HG03039 (cell line): ENCODE measurements at regions not wholly inside any gene's neighbourhood (a gene's known extent, or its start where the extent isn't known, plus 50 kb on each side); places are given as distances from the start of the nearest gene placed in this dataset.
"Not testable (repeated sequence)": the region's sequence is repeated elsewhere in the genome, so short reads cannot be mapped to it uniquely, and the experiment has no call there.

ENCODE experiments used
- ATAC-seq: cut with Tn5 transposase; IDR thresholded peaks from one replicate; pipeline ENCODE4 v1.9.1; 2021; ENCODE audit warnings: mild to moderate bottlenecking, moderate library complexity; ENCODE audit not compliant: unreplicated experiment

- no peak for ATAC-seq
These were observed 276.5 kb downstream of the NUAK1 start for GRCh38 chr12:105862163-105862821.

DNA sequence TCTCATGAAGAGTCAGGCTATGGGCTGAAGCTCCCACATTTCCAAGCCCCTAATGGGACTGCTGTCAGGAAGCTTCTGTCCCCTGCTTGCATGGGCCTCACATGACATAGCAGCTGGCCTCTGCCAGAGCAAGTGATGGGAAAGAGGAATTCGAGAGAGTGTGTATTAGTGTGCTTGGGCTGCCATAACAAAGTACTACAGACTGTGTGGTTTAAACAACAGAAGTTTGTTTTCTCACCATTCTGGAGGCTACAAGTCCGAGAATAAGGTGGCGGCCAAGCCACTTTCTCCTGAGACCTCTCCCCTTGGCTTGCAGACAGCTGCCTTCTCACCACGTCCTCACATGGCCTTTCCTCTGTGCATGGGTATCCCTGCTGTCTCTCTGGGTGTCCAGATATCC, 274.4 kb downstream of the NUAK1 start:
- no peak for ATAC-seq

GRCh38 chr12:105864901-105865300, 273.9 kb downstream of the NUAK1 start:
- no peak for ATAC-seq

DNA sequence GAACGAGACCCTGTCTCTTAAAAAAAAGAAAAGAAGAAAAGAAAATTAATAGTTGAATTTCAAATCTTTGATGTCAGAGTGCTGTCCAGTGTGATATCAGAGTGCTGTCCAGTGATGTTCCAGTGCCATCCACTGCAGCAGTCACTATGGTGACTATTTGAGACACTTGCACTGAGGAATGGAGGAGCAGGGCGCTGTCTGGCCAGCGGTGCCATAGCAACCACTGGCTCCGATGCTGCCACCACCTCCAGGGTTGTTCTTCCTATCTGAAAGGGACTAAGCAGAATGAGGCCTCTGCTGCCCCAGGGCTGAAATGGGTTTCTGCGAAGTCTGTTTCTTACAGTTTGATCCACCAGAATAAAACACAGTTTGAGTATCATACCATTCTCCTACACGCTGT, 272.9 kb downstream of the NUAK1 start:
- ATAC-seq: no peak

DNA sequence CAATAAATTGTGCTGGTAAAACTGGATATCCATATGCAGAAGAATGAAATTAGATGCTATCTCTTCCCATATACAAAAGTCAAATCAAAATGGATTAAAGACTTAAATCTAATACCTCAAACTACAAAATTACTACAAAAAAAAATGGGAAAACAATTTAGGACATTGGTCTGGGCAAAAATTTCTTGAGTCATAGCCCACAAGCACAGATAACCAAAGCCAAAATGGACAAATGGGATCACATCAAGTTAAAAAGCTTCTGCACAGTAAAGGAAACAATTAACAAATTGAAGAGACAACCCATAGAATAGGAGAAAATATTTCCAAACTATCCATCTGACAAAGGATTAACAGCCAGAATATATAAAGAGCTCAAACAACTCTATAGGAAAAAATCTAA, 264.6 kb downstream of the NUAK1 start:
- no peak for ATAC-seq

GRCh38 chr12:105876396-105876927, 262.3 kb downstream of the NUAK1 start:
- ATAC-seq: no peak

GRCh38 chr12:105878964-105879363, 259.8 kb downstream of the NUAK1 start:
- ATAC-seq: no peak

GRCh38 chr12:105880824-105881388, 257.8 kb downstream of the NUAK1 start:
- ATAC-seq: no peak

- no peak for ATAC-seq
These were observed 256.4 kb downstream of the NUAK1 start for GRCh38 chr12:105882404-105882803.

DNA sequence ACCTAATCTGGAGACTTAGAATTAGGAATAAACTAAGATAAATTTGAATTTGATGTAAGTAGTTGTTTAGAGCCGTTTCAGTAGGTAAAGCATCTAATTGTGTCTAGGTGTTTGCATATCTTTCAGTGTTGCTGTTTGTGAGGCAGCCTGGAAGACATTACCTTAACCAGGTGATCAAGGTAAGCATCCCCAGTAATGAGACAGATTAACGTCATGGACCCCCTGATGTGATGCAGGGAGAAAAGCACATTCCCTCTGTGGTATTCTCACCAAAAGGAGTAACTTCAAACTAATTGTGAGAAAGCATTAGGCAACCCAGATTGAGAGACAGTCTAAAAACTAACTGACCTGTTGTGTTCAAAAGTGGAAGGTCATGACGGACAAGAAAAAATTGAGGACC, 251.6 kb downstream of the NUAK1 start:
- no peak for ATAC-seq

GRCh38 chr12:105888696-105889095, 250.1 kb downstream of the NUAK1 start:
- no peak for ATAC-seq

GRCh38 chr12:105892362-105892910, 246.3 kb downstream of the NUAK1 start:
- ATAC-seq: no peak

DNA sequence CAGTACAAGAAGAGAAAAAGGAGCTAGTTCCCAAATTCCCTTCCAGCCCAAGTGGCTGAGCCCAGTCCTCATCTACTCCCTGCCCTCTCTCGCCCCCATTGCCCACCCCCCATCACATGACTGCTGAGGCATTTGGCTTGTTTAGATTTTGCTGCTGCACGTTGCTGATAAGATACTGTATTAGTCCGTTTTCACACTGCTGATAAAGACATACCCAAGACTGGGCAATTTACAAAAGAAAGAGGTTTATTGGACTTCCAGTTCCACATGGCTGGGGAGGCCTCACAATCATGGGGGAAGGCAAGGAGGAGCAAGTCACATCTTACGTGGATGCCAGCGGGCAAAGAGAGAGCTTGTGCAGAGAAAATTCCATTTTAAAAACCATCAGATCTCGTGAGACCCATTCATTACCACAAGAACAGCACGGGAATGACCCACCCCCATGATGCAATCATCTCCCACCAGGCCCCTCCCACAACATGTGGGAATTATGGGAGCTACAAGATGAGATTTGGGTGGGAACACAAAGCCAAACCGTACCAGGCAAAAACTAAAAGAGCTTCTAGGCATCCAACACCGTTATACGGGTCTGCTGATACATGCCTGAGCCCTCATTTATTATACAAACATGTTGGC, 243.4 kb downstream of the NUAK1 start:
- ATAC-seq: not testable (repeated sequence)

- ATAC-seq: no peak
These were observed 241.4 kb downstream of the NUAK1 start for GRCh38 chr12:105897311-105897725.

DNA sequence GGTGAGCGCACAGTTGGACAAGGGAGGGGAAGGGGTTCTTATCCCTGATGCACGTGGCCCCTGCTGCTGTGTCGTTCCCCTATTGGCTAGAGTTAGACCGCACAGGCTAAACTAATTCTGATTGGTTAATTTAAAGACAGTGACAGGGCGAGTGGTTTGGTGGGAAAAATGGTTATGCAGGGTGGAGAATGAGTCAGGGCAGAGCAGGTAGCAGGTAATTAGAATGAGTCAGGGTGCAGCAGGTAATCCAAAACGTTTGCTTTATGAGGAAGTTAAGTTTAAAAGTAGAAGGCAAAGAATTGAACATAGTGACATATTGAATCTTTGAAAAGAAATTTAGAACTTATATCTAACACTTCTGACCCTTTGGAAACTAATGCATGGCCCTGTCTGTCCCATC, 240.5 kb downstream of the NUAK1 start:
- not testable (repeated sequence) for ATAC-seq

DNA sequence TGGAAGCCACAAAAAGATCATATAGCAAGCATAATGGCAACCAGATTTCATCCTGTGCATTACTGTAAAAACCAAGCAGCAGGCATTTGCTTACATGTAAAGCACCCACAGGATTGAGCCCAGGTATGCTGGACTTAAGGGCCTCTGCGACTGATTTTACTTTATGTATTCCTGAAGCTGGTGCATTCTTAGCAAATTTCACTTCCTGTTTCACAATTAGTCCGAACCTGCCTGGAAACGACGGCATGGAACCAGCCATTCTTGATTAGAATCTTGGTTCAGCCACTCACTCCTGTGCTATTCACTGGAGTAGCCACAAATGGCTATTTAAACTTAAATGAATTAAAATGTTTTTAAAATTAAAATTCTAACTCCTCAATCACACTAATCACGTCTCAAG, 239.2 kb downstream of the NUAK1 start:
- ATAC-seq: no peak

DNA sequence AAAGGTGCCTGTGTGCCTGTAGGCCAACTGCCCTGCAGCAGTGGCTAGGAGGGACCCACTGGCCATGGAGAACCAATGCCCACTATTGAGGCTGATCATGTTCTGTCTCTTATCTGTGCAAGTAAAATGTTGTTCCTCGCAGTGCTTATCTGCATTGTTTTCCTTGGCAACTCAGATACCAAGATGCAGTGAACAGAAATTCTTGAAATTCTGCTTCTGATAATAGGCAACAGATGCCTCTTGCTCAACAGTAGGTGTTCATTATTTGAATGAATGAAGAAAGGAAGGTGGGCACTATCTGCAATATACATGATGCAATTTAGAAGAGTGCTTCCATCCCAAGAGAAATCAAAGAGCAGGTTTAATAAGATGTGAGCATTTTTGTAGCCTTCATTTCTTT, 232.2 kb downstream of the NUAK1 start:
- ATAC-seq: no peak

- no peak for ATAC-seq
These were observed 230.8 kb downstream of the NUAK1 start for GRCh38 chr12:105907982-105908381.

GRCh38 chr12:105910030-105910429, 228.7 kb downstream of the NUAK1 start:
- ATAC-seq: no peak

DNA sequence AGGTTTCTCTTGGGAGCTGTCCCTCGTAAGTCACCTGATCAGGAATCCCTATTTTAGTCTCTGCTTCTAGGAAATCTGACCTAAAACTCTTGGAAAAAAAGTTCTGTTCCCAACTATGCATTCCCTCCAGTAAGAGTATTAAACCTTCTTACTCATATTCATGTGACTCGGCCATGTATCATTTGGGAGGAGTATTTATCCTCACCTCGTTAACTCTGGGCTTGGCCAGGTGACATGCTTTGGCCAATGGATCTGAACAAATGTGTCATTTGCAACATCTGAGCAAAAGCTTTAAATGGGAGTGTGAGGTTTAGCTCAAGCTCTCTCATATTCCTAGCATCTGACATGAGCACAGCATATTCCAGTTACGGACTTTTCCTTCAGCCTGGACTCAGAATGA, 226.8 kb downstream of the NUAK1 start:
- no peak for ATAC-seq

DNA sequence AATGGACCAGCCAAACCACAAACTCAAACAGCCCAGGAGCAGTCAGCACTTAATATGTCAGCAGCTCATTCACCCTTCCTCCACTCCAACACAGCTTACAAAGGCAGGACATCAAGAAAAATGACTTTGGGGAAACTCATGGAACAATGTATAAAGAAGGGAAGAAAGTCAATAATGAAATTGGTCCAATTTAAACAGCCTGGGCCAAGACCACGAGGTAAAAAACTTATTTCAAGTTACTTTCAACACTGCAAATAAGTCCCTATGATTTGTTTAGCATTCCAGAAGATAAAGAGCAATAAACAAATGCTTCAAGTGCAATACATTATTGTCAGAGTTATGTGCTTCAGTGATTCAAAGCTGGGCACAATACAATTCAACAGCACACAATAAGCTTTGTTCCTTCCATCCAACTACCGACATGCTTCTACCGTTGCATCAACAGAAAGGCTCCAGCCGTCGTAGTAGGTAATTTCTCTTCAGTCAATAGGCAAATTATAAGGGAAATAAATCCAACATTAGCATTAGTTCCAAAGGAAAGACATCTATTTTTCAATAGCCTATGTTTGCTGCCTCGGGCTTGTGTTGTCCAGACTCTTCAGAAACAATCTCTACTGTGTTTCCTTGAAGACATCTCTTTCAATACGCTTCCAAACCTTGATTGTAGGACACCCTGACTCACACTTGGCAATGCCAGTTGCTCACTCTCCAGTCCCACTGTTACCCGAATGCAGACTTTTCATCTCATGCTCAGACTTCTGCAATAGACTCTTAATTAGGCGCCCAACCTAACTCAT, 225.7 kb downstream of the NUAK1 start:
- ATAC-seq: no peak
